G401 (cell line): ENCODE measurements at regions not wholly inside any gene's neighbourhood (a gene's known extent, or its start where the extent isn't known, plus 50 kb on each side); places are given as distances from the start of the nearest gene placed in this dataset.

Experiments
- DNase-seq: peaks from one replicate; pipeline ENCODE4 v3.0.0-alpha.2; 2015; ENCODE audit warnings: low spot score
- in situ Hi-C: cut with HindIII; loops from 2 replicates; pipeline ENCODE4 v1.10.0; 2016; ENCODE audit warnings: low sequenced_read_pairs, mixed read lengths

DNA sequence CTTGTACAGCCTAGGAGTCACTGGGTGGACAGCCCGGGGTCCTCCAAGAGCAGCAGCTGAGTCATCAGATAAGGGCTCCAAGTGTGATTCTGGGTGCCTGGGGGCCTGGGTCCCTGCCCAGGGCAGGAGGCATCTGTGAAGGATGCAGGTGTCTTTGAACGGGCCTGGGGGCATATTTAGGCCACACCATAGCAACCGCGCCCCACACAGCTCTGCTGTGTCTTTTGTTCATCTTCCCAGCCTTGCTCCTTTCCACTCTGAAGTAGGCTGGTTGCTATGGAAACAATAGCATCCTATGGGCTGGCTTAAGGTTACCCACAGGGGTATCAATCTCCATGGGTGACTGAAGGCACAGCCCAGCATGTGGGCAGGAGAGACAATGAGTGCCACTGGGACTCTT is 324.7 kb downstream of the TCERG1L start:
- in situ Hi-C loops, result no loop called here
- no peak for DNase-seq

DNA sequence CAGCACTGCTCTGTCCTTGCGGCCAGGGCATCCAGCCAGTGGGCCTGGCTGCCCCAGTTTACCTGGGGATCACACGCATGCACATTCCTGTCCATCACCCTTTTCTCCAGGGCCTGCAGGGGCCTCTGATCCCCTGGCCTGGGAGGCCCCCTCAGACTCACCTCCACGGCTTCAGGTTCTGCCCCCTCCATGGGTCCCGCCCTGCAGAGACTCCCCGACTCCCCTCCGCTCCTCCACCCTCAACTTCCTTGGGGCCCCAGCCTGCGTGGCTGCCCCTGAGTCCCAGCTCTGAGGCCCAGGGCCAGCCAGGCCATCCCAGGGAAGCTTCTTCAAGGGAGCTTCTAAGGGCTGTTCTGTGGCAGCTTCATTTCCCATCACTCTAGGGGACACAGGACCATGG is 324.1 kb downstream of the TCERG1L start:
- DNase-seq, result no peak
- in situ Hi-C loops, result no loop called here

DNA sequence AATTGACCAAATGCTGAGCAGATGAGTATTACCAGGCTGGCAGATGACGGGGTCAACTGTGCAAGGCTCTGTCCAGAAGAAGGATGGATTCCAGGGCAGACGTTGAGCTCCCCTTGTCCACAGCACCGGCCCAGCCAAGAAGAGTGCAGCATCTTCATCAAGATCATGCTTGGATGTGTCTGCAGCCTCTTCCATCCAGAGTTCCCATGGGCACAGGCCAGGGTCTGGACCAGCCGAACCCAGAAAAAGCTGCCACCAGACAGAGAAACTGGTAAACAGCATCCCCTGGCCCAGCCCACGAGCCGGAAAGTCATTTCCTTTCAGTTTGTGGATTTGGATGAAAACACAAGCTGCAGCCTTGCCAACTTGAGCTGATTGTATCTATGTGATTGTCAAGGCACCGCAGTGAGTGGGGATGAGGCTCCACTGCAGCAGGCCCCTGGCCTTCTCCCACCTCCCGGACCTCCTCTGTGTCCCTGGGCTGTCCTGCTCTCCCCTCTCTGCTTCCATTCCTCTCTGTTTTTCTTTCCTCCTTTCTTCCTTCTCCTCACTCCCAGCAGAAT is 321.8 kb downstream of the TCERG1L start:
- in situ Hi-C loops, result no loop called here
- DNase-seq, result peak; percentile 57

DNA sequence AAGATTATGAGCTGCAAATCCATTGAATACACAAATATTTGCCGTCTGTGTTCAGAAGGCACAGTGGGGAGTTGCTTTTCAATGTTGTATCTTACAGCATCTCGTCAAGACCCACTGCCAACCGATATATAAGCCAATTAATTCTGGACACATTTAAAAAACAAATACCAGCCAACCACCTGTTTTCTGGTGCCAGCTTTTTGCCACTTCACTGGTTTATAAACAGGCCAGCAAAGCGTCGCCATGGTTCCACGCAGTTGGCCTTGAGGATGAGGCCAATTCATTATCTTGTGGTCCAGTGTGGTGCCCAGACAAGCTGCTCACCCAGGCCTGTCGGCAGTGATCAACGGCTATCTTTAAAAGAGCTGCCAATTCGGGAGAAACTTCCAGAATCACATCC is 321.0 kb downstream of the TCERG1L start:
- peak; percentile 97 for DNase-seq
- in situ Hi-C loops, result no loop called here

DNA sequence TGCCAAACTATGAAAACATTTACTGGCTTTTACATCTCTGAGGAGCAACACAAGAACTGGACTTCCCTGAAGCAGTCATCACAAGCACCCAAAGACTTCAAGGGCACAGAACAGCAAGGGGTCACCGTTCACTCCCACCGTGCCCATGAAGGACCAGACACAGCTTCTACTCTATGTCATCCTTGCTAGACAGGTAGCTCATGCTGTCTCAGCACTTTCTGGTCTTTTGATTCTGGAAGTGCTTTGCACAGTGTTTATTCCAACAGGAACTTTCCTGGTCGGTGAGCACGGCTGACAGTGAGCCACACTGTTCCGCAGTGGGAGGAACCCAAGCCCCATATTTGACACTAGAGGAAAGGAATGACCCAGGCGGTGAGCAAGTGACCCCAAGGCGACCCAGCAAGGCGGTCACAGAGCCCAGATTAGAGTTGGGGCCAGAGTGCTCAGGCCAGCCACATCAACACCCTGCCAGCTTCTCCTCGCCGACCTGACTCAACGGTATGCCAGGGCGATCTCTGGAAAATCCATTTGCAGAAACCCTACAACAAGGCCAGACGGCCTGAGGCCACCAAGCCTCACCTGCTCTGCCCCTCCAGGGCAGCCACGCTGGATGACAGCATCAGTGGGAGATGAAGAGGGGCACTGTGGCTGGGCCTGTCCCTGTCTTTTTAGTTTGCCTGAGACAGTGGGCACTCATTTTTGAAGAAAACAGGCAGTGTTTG is 318.6 kb downstream of the TCERG1L start:
- in situ Hi-C loops, result no loop called here
- DNase-seq, result no peak

DNA sequence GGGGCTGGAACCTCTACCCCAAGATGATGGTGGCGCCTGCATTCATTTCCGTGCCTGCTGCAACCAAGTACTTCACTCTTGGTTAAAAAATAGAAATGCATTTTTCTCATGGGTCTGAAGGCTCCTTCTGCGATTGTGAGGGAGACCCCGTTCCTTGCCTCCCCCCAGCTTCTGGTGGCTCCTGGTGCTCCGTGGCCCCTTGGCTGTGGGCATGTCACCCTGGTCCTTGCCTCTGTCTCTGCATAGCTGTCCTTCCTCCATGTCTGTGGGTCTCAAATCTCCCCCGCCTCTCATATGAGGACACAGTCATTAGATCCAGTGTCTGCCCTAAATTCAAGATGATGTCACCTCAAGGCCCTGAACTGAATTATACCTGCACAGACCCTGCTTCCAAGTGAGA is 317.9 kb downstream of the TCERG1L start:
- DNase-seq, result no peak
- in situ Hi-C loops, result no loop called here

DNA sequence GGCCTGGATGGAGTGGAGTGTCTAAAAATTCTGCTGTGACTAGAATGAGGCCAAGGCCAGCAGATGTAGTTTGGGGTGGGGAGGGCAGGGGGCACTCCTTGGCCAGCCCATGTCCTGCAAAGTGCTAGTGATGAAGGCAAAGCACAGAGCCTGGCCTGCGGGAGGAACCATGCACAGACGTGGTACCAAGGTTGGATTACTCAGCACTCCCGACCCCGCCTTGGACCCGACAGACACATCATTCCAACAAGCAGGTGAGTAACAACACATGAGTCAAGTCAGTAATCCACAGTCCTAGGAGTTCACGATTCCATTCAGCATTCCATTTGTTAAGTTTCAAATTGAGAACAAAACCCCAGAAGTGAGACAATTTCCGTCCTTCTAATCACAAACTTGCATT is 317.3 kb downstream of the TCERG1L start:
- no peak for DNase-seq
- in situ Hi-C loops, result no loop called here

DNA sequence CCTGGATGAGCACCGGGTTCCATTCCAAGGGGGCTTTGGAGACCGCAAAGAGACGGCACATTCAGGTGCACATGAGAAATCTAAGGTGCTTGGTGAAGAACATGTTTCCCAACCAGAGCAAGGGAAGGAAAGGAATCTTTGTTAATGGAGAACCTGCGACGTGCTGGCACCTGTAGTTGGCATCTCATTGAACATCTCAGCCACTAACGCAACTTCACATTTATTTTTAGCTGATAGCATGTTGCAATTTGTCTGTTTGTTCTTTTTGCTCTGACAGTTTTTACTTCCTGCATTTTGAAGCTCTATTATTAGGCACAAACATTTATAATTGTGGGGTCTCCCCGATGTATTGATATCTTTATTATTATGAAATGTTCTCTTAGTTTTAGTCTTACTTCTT is 316.7 kb downstream of the TCERG1L start:
- DNase-seq, result no peak
- in situ Hi-C loops, result no loop called here

DNA sequence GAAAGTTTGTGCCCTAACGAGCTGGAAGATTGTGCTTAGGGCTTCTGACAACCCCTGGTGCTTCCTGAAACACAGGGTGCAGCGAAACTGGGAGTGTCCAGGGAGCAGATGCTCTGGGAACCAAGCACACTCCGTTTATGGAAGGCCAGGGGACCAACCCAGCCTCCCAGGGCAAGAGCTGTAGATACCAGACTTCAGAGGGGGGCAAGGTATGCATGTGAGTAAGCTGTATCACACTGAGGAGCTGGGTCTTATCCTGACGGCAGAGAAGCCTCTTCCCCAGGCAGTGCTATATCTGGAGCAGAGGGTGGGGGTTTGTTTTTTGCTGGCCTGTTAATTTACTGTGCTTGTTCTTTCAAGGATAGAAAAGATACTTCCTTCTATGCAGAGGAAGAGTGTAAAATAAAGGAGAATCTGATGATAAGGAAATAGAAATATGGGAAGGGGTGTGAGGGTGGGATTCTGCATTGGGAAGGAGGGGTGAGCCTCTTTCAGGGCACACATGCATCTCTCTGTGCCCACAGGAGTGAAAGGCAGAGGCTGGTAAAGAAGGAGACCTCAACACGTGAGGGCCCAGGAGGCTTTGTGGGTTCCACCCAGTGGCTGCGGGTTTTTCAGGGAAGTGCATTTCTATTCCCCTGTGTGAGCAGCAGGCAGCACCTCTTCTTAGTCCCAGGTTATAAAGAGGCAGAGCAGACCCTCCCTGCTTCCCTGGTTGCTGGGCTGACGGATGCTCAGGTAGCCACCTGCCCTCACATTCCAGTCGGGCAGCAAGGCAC is 314.1 kb downstream of the TCERG1L start:
- DNase-seq, result no peak
- in situ Hi-C loops, result no loop called here

DNA sequence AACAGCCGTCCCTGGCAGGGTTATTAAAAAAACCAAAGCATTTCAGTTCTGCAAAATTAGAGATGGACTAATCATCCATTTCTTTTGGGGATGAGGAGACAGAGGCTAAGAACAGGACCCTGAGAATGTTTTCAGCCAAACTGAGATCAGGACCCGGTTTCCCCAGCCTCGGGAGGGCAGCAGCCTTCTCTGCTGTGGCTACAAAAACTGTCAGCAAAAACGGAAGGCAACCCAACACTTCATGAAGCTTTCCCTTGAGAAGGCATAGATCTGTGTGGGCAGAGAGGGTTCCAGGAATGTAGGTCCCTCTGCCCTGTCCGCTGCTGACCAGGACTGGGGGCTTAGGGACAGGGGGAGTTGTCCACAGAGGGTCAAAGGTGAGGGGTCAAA is 313.5 kb downstream of the TCERG1L start:
- DNase-seq, result no peak
- in situ Hi-C loops, result no loop called here

DNA sequence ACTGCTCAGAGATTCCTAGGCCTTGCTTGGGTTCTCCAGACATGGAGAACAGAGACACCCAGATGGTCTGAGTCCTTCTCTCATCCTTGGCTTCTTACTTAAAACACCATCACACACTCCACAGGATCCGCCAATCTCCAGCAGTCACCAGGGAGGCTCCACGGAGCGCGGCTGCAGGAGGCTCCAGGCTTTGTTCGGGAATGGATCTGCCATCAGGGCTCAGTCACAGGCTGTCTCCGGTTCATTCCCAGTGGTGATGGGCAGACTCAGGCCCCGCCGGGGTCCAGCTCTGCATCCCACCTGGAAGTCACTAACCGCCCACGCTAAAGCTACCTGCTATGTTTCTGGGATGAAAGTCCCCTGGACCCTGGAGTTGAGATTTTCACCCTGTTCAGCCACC is 312.9 kb downstream of the TCERG1L start:
- no peak for DNase-seq
- in situ Hi-C loops, result no loop called here

DNA sequence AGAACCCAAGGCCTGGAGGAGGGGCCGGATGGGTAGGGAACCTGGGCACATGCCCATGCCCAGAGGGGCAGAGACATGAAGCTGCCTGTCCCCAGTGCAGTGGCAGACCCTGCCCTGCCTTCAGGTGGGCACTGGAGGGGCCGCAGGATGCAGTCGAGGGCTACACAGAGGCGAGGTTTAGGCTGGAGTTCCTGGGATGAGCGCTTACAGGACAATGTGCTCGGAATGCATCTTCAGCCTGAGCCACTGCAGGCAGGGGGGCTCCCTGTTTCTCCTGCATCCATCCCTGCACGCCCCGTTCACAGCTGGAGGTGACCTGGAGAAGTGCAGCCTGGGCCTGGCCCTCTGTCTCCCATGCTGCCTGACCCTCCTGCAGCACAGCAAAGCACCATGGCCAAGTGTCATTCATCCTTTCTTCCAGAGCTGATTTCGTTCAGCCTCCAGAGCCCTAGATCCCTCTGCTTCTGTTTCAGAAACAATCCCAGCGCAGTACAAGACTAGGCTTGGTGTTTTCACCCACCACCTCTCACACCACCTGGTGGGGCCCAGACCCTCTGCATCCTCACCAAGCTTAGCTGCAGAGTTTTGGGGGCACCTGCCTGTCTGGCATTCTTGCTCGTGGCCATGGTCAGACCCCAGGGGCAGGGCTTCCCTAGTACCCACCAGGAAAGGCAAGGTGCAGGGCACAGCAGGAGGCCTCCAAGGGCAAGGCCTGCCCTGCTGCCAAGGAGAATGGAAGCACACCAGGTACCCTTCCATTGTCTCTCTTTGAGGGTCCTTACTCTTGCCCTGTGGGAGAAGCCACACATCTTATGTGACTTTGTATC is 311.9 kb downstream of the TCERG1L start:
- in situ Hi-C loops, result no loop called here
- DNase-seq, result no peak

DNA sequence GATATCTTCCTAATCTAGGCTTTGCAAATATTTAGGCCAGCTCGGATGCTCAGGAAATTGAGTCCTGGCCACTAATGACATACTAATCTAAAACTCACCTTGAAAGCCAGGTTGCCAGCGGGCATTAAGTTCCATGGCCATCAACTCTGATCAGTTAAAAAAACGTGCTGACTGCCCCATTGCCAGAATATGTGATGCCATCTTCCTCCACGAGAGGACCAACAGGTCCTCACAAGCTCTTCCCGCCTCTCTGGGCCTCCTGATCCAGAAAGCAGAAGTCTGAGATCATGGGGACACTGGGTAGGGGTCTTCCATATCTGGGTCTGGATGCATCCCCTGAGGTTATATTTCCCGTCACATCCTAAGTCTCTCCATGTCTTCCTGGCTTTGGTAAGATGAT is 311.3 kb downstream of the TCERG1L start:
- DNase-seq, result no peak
- in situ Hi-C loops, result no loop called here

DNA sequence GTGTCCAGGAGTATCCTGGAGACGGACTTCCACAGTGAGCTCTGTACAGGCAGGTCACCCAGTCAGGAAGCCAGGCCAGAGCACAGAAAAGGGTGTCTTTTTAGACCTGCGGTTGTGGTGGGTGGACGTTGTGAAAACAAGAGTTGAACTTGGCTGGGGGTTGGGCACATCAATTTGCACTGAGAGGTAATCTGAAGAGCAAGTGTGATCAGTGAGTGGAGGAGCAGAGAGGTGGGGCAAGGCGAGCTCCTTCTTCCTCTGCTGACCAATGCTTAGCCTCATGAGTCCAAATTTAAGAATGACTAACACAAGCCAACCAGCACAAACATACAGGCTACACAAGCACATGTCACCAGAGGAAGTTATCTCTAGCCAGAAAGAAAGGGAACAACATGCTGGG is 310.8 kb downstream of the TCERG1L start:
- no peak for DNase-seq
- in situ Hi-C loops, result no loop called here

DNA sequence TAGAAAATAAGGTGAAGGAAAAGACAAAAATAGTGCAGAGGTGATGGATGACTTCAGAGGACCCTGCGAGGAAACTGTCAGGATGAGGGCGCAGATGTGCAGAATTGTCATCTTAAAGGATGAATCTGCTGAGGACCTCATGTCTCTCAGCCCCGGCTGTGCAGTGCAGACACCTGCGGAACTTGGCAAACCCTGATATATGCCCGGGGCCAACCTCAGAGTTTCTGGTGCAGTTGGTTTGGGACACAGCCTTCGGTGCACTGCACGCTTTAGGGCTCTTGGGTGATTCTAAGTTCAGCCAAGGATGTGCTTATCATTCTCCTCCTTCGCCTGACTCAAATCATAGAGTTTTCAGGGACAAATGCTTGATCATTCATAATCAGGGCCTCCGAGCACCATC is 310.1 kb downstream of the TCERG1L start:
- no peak for DNase-seq
- in situ Hi-C loops, result no loop called here

DNA sequence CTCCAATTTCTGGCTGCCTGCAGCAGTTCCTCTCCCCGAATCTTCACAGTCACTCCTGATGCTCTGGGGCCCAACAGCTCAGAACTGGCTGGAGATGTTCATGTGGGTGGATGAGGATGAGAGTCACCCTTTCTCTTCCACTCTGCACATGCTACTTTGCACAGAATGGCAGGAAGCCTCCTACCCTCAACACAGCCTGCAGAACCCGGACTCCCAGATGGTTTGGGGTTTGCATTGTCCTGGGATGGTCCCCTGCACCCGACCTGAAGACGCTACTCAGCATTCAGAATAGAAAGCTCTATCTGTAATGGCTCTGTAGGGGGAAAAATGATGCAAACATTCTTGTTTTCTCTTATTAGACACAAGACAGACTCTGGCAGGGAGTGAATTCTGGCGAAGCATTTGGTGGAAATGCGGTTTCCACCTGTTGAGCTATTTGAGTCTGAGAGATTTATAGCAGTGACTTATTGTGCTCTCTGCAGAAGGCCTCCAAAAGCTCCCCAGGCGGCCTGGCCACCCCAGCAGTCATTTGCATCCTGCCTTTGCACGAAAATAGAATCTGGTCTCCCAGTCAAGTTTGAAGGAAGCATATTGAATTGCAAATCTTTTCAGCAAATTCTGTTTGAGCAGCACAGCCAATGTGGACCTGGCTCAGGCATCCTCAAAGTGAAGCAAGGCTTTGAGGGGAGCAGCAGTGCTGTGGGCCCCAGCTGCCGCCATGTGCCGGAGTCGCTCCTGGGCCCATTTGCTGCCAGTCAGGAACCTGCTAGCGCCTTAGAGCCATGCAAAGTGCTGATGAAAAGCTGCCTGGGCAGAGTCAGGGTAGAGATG is 309.3 kb downstream of the TCERG1L start:
- in situ Hi-C loops, result no loop called here
- peak; percentile 34 for DNase-seq

DNA sequence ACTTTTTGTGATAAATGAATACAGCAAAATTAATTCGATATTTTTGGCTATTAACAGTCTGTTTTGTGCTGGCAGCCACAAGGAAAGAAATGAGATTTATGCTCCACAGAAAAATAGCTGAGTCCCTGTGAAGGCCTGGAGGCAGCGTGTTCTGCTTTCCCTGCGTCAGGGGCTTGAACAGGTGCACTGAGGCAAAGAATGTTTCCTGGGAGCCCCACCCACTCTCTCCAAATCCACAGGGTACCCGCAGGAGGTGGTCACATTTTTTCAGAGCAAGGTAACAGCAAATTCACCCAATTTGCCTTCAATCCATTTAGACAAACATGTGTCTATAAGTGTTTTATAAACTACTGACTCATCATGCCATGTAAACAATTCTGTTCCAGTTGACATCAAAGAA is 308.1 kb downstream of the TCERG1L start:
- no peak for DNase-seq
- in situ Hi-C loops, result no loop called here

DNA sequence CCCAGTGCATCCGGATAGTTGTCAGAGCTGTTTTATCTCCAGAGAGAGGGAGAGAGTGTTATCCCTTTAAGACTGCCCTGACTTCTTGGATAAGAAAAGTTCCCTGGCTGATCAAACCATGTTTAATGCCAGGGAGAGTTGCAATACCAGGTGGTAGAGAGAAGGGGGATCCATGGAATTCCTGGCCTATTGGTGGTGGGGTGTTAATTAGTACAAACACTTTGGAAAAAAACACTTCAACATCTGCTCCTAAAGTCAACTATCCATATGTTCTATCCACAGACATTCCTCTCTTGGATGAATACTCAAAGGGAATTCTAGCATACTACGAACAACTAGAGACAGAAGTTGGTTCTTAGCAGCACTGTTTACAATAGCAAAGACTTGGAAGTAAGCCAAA is 307.2 kb downstream of the TCERG1L start:
- in situ Hi-C loops, result no loop called here

More for the DNA sequence above, 307.2 kb downstream of the TCERG1L start:
- DNase-seq, result no peak
